ENCODE measurements at regions not wholly inside any gene's neighbourhood (a gene's known extent, or its start where the extent isn't known, plus 50 kb on each side); places are given as distances from the start of the nearest gene placed in this dataset.

- RAD21 ChIA-PET (ENCODE audit: low non-redundant PET in 1 of 2, low total read pairs in 2 of 2, uncharacterized antibody in 2 of 2, unreplicated experiment in 2 of 2), result no interaction called here
- H4K20me1 ChIP-seq (ENCODE audit: insufficient read depth), result no peaks in the 10 kb centered on the region
- POLR2A ChIA-PET, result no interaction called here
- no peak for ATAC-seq
- no peak overlapping the region for H3K27ac ChIP-seq (ENCODE audit: low read depth, low read length)
- no peak for DNase-seq (ENCODE audit: low read depth, low spot score)
- intact Hi-C loops (cut with micrococcal nuclease), result no loop called here
- H3K79me2 ChIP-seq (ENCODE audit: insufficient read depth, low read length), result no peaks in the 10 kb centered on the region
- no peaks in the 10 kb centered on the region for H3K36me3 ChIP-seq (ENCODE audit: control insufficient read depth in 1 of 2, insufficient read depth in 2 of 2, low read length in 2 of 2)
- no peak overlapping the region for H3K9ac ChIP-seq (ENCODE audit: low read length)
- no peaks in the 10 kb centered on the region for H3K27me3 ChIP-seq (ENCODE audit: insufficient read depth, low read length)
- H3K9me2 ChIP-seq (ENCODE audit: insufficient read depth), result no peaks in the 10 kb centered on the region
- TF ChIP-seq ZNF274 (IDR thresholded peaks at IDR 0.05; ENCODE audit: low read depth, low read length) (no peak), ZFX (IDR thresholded peaks at IDR 0.05) (no peak), ZBTB33 (IDR thresholded peaks at IDR 0.05; ENCODE audit: extremely low read depth, insufficient replicate concordance, low read length) (no peak), FOSL1 (IDR thresholded peaks at IDR 0.05; ENCODE audit: low read depth) (no peak), JUND (IDR thresholded peaks at IDR 0.05) (no peak), CTCF (IDR thresholded peaks at IDR 0.05 in 2 of 3, conservative IDR thresholded peaks at IDR 0.05 in 1 of 3; ENCODE audit: borderline replicate concordance in 1 of 3, insufficient read depth in 1 of 3, low read depth in 2 of 3, low read length in 2 of 3) (no peak), EZH2phosphoT487 (IDR thresholded peaks at IDR 0.05; ENCODE audit: borderline replicate concordance) (no peak), SIN3A (IDR thresholded peaks at IDR 0.05; ENCODE audit: low read depth) (no peak), EGR1 (IDR thresholded peaks at IDR 0.05; ENCODE audit: low read depth) (no peak), TCF7L2 (IDR thresholded peaks at IDR 0.05; ENCODE audit: borderline replicate concordance, extremely low read depth, insufficient read depth, insufficient read length) (no peak)
- no TSS peak for BruUV-seq (replicated peaks)
- CTCF ChIA-PET, result no interaction called here
- no peaks in the 10 kb centered on the region for H3K4me1 ChIP-seq (ENCODE audit: control insufficient read depth in 1 of 2, insufficient read depth in 2 of 2, low read length in 2 of 2)
- no peak overlapping the region for H2AFZ ChIP-seq (ENCODE audit: low read depth, low read length, poor library complexity, severe bottlenecking)
- no peak overlapping the region for H3K4me3 ChIP-seq (replicated peaks in 1 of 2; ENCODE audit: low read depth in 1 of 2, low read length in 2 of 2)
- no peak overlapping the region for H3K4me2 ChIP-seq (ENCODE audit: low read length)
- peaks cover 0 to 8% of the 10 kb centered on the region in 2 experiments; a peak in 2 of 4 replicates for H3K9me3 ChIP-seq (ENCODE audit: control insufficient read depth in 1 of 2, insufficient read depth in 1 of 2, low read depth in 1 of 2, low read length in 2 of 2)
Observed at GRCh38 chr15:93880358-93880757, 351.0 kb upstream of the MCTP2 start.
